Activated CD4-positive, CD25-positive, alpha-beta regulatory T cell (primary cell): ENCODE measurements at regions not wholly inside any gene's neighbourhood (a gene's known extent, or its start where the extent isn't known, plus 50 kb on each side); places are given as distances from the start of the nearest gene placed in this dataset.
A peak's percentile ranks its signal among the peaks of the same experiment; 100 is the strongest.
"Not testable (repeated sequence)": the region's sequence is repeated elsewhere in the genome, so short reads cannot be mapped to it uniquely, and the experiment has no call there.

Experiments
- DNase-seq, 4 experiments: peaks; one replicate each; lab custom pipeline; 2025; lab: John Stamatoyannopoulos, UW

DNA sequence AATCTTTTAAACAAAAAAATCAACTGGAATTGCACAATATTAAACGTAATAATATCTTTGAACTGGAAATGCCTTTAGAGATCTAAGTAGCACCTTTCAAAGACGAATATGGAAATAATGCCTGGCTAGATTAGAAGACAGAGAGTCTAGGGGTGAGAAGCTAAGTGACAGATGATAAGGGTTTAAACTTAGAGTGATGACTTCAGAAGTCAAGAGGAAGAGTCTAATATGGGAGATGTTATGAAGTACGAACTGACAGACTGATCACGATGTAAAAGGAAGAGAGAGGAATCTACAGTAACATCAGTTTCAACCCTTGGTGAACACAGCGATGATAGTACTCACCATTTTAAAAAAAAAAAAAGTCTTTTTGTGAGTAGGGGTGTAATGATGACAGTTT, 57.9 kb downstream of the HINT1 start:
- DNase-seq = no peak

GRCh38 chr5:131104169-131104808, 60.8 kb downstream of the HINT1 start:
- DNase-seq = no peak

GRCh38 chr5:131096774-131097710, 68.0 kb downstream of the HINT1 start:
- no peak for DNase-seq

GRCh38 chr5:131095561-131095960, 69.5 kb downstream of the HINT1 start:
- not testable (repeated sequence) for DNase-seq

- DNase-seq = no peak
Observed at GRCh38 chr5:131084436-131084835, 80.6 kb downstream of the HINT1 start.

DNA sequence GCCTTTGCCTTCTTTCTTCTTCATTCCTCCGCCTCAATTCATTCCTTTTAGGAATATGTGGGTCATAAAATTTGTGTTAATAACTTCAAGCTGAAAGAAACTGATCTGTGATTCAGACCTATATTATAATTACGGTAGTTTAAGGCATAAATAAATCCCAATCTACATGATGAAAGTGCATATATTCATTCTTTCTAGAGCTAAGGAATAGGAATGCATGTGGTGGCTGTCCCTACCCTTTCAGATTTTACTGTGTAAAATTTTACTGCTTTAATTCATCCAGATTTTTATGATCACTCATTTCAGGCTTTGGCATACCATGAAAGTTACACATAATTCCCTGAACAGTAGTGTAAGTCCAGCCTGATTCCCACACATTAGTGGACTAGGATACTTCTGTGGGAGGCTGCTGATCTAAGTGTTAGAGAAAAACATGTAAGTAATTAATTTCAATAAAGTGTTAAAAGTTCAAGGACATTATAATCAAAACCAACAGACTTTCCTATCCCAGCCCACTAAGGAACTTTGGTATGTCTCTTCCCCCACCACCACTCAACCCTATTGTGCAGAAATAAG, 83.1 kb downstream of the HINT1 start:
- no peak for DNase-seq

DNA sequence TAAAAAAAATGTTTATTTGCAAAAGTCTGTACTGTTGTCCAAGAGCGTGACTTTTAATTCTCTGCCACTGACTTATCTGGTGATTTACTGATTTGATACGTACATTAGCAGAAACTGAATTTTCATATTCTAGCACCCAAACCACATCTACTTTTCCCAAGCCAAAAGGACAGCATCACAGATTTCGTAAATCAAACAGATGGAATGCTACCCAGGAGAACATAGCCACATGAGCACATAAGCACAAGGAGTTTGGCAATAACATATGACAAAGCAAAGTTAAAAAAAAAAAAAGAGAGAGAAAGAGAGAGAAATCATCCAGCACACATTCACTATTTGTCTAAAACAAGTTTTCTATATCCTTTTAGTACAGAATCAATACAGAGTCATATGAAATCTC, 83.7 kb downstream of the HINT1 start:
- no peak for DNase-seq

DNA sequence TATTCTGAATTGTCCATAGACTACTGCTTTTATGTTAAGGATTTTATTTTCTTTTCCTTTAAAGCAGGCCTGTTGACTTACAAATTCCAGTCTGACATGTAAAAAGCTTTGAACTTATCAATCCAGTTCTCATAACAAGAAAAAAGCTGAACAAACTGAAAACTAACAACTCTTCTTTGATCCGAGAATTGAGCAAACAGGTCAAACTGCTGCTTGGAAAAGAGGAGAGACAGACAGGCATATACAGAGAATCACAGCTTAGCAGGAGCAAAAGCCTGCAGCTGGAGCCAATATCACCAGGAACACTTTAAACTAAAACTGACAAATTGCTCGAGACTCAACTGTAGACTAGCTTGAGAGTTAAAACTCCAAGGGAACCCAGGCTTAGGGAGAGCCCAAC, 85.8 kb downstream of the HINT1 start:
- no peak for DNase-seq

DNA sequence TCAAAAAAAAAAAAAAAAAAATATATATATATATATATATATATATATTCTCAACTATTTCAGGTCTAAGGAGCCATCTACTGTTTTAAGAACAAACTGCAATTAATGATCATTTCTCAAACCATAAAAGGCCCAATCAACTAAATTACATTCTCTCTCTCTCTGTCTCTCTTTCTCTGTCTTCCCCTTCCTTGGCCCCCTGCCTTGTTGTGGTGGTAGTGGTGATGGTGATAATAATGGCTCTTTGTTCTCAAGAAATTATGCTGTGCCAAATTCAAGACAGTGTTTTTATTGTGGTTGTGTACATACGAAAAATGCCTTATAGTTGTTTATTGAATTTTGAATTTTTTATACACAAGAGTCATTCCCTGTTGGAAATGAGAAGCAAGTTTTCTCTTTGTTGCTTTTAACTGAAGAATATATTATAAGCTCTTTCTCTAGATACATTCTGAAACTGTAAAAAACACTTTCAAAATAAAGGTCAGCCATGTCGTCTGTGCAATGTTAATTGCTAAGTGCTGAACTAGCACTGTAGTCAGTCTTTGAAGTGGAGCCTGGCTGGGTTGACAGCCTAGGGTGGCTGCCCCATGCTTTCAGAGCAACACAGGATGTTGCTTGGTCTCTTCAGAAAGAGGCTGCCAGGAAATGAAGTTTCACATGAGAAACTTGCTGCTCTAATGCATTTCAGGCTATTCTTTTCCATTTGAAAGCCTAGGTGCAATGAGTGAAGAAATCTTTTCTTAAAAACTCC, 96.0 kb downstream of the HINT1 start:
- peak in 3 of 4 experiments; percentile 2 to 32 (median 13) for DNase-seq

- DNase-seq = no peak
Observed at GRCh38 chr5:131068076-131068475, 97.0 kb downstream of the HINT1 start.

GRCh38 chr5:131067636-131068035, 97.4 kb downstream of the HINT1 start:
- DNase-seq = no peak

DNA sequence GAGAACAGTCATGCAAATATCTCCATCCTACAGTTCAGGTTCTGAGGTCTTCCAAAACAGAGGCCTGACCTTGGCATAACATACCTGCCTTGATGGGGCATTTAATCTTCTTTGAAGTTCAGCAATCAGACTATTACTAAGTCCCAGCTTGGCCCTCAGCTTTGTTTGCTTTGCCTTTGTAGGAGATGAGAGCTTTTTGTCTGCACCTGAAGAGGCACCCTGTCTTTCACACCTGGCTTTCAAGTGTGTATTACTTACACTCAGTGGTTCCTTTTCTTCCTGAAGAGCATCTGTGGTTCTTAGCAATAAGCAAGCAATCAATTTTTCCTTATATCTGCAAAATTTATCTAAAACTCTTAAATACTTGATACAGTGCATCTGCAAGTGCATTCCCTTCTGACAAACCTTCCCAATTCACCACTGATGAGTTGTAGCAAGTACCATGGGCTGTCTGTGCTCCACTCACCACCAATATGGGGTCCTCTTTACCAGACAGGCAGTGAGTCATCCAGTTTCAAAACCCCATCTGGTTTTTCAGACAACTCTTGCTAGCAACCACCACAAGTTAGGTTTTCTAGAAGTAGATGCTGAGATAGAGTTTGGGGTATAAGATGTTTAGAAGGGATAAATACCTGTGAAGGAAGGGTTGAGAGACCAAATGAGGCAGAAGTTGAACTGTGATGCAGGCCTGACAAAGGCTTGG, 100.2 kb downstream of the HINT1 start:
- DNase-seq = no peak

- no peak for DNase-seq
Observed at GRCh38 chr5:131042021-131042789, 122.9 kb downstream of the HINT1 start.

- DNase-seq = no peak
Observed at GRCh38 chr5:131023498-131023865, 141.6 kb downstream of the HINT1 start.

- no peak for DNase-seq
Observed at GRCh38 chr5:131022811-131023497, 142.1 kb downstream of the HINT1 start.

DNA sequence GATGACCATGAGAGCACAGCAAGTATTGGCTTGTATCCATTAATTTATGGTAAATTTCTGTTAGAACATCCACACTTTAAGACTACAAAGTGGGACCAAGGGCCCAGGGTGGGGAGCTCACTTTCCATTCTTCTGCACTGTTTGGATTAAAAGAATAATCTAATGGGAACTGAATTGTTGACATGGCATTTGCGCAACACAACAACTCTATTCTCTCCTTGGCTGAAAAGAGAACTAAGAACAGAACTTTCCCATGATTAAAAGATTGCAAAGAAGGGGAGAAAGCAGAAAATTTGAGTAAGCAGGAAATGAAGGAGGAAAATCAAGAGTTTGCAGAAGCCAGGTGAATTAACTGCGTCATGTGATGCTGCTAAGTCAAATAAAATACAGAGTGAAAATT, 143.4 kb downstream of the HINT1 start:
- no peak for DNase-seq

DNA sequence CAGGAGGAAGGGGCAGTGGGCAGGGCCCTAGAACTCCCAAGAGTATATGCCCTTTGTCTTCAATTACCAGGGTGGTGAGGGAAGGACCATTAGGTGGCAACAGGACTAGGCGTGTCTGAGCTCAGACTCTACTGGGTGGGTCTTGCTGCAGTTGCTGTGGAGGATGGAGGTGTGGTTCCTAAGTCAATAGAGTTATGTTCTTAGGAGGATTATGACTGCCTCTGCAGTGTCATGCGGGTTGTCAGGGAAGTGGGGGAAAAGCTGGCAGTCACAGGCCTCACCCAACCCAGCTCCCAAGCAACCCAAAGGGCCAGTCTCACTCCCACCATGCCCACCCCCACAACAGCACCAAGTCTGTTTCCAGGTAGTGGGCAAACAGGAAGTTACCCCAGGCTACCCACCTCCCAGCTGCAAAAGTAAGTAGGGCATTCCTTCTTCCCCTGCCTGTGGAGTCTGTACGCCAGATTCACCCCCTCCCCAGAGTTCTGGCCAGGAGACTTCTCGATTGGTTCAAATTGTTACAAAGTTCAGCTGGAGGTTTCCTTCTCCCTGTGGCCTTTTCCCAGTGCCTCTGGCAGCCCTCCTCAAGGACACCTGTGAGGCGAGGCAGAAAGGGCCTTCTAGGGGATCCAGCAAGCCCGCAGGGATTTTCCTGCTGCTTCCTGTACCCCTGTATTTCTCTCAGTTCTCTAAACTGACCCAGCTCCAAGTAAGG, 145.3 kb downstream of the HINT1 start:
- no peak for DNase-seq

GRCh38 chr5:131019111-131019510, 145.9 kb downstream of the HINT1 start:
- DNase-seq = no peak

DNA sequence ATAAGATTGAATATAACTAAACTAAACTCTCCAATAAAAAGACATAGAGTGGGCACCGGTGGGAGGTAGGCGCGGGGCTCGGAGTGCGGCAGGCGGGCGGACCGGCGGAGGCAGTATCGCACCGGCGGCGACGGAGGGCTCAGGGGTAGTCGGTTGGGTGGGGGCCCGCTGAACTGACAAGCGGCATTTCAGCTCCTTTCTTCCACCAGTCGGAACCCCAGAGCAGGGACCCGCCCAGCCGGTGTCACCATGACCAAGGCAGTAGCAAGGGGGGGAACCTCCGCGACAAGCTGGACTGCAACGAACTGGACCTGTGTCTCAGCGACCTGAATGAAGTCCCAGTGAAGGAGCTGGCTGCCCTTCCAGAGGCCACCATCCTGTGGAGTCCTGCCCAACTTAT, 156.7 kb downstream of the HINT1 start:
- no peak for DNase-seq
